ENCODE measurements at regions not wholly inside any gene's neighbourhood (a gene's known extent, or its start where the extent isn't known, plus 50 kb on each side); places are given as distances from the start of the nearest gene placed in this dataset.

DNA sequence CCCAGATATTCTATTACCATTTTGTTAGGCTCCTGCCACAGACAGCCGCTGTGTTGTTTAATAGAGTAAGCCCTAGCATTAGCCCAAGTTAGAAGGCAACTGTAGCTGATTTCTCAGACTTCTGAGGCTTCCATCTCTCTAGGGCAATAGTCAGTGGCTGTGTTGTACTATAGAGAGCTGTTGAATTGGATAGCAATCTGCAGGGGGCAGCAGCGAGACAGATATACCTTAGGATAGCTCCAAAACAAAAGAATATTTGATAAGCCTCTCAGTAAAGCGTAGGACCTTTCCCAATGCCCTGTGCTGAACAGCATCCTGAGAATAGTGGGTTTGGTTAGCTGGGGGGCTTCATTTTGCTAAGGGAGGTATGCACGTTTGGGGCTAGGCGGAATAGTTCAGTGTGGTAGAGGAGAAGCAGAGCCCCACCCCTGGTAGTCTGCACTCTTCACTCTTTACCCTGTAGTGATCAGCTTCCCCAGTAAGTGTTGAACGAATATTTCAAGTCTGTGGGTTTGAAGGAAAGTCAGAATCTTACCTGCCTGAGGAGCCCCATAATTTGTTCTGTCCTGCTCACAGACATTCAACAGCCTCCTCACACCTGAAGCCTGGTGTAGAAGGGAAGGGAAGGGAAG lies 515.1 kb downstream of the INSC start:
- no peak for TF ChIP-seq ZNF549 (CRISPR knock-in tag; IDR thresholded peaks at IDR 0.05)
- TF ChIP-seq SP1 (IDR thresholded peaks at IDR 0.05): no peak
- TF ChIP-seq SP1 (CRISPR knock-in tag; IDR thresholded peaks at IDR 0.05): no peak
